B cell (primary cell): ENCODE measurements at regions not wholly inside any gene's neighbourhood (a gene's known extent, or its start where the extent isn't known, plus 50 kb on each side); places are given as distances from the start of the nearest gene placed in this dataset.

Experiments
- ATAC-seq: fragments of 200-7000 bp; cut with Tn5 transposase; one replicate; pipeline ENCODE4 v1.10.0; 2021; ENCODE audit warnings: low read depth, mild to moderate bottlenecking, moderate number of reproducible peaks, moderate library complexity
- CTCF ChIA-PET: fragments of 350-600 bp; sonication (Branson Sonifier 250); formaldehyde crosslinking; loops from one replicate; lab custom pipeline; 2021; ENCODE audit warnings: antibody characterized with exemption, inconsistent platforms; lab: Charles Lee
- POLR2A ChIA-PET: fragments of 350-600 bp; sonication (Branson Sonifier 250); formaldehyde crosslinking; loops from one replicate; lab custom pipeline; 2021; ENCODE audit warnings: antibody characterized with exemption; lab: Charles Lee
- DNase-seq: peaks from one replicate; pipeline ENCODE4 v3.0.0; 2013
- H2AFZ ChIP-seq: 2 replicates; pipeline ENCODE4 v1.6.1; 2012; ENCODE audit warnings: mild to moderate bottlenecking, low read depth, low read length; ENCODE audit not compliant: insufficient read depth, poor library complexity, severe bottlenecking
- H3K27ac ChIP-seq, 2 donors: 1 replicate in 1 of 2; 2 replicates in 1 of 2; pipeline ENCODE4 v1.5.1; 2012 to 2013; ENCODE audit warnings: low read length in 2 of 2, mild to moderate bottlenecking in 2 of 2, moderate library complexity in 1 of 2
- H3K27me3 ChIP-seq, 4 experiments: fragments of 200-600 bp in 1 of 4; sonication (generic) in 1 of 4; replicated peaks in 1 of 4; 1 replicate in 2 of 4; 2 replicates in 2 of 4; pipeline versions ENCODE4 v1.6.1 to v1.7.0; 2013 to 2016; ENCODE audit warnings: low read length in 3 of 4, mild to moderate bottlenecking in 2 of 4, mixed read lengths in 1 of 4, moderate library complexity in 1 of 4; ENCODE audit not compliant: insufficient read depth in 4 of 4, control insufficient read depth in 3 of 4; ENCODE audit errors: control extremely low read depth in 1 of 4
- H3K36me3 ChIP-seq, 2 experiments: replicated peaks in 1 of 2; 1 replicate in 1 of 2; 2 replicates in 1 of 2; pipeline versions ENCODE4 v1.6.1 to v1.7.1; 2013; ENCODE audit warnings: low read length in 1 of 2; ENCODE audit not compliant: insufficient read depth in 2 of 2, control insufficient read depth in 1 of 2; ENCODE audit errors: control extremely low read depth in 1 of 2, extremely low read depth in 1 of 2
- H3K4me1 ChIP-seq, 2 donors: fragments of 200-600 bp in 1 of 2; sonication (generic) in 1 of 2; 1 replicate in 1 of 2; 2 replicates in 1 of 2; pipeline versions ENCODE4 v1.5.1 to v1.6.1; 2013 to 2017; ENCODE audit warnings: low read length in 2 of 2; ENCODE audit not compliant: control insufficient read depth in 2 of 2, insufficient read depth in 2 of 2
- H3K4me2 ChIP-seq: replicated peaks from 2 replicates; pipeline ENCODE3; 2012; ENCODE audit warnings: mild to moderate bottlenecking, low read depth, low read length; ENCODE audit not compliant: poor library complexity, severe bottlenecking
- H3K4me3 ChIP-seq, 5 experiments: fragments of 200-600 bp in 1 of 5; sonication (generic) in 1 of 5; 1 replicate in 3 of 5; 2 replicates in 2 of 5; pipeline versions ENCODE4 v1.5.1 to v1.7.0; 2011 to 2016; ENCODE audit warnings: low read length in 4 of 5, mild to moderate bottlenecking in 4 of 5, low read depth in 2 of 5, control low read depth in 1 of 5, moderate library complexity in 1 of 5; ENCODE audit not compliant: insufficient read depth in 1 of 5; ENCODE audit errors: control extremely low read depth in 1 of 5, extremely low read depth in 1 of 5
- H3K79me2 ChIP-seq: fragments of 200-600 bp; sonication (generic); one replicate; pipeline ENCODE4 v1.6.0; 2016; ENCODE audit warnings: low read length; ENCODE audit not compliant: control insufficient read depth, insufficient read depth
- H3K9ac ChIP-seq: fragments of 200-600 bp; sonication (generic); 2 replicates; pipeline ENCODE4 v1.6.1; 2017; ENCODE audit warnings: mild to moderate bottlenecking, low read length, moderate library complexity
- H3K9me3 ChIP-seq, 3 donors: one replicate each; pipeline versions ENCODE4 v1.6.1 to v1.7.1; 2013; ENCODE audit warnings: low read length in 2 of 3; ENCODE audit not compliant: control insufficient read depth in 2 of 3, insufficient read depth in 1 of 3; ENCODE audit errors: control extremely low read depth in 1 of 3
- H4K20me1 ChIP-seq: 2 replicates; pipeline ENCODE4 v1.6.0; 2012; ENCODE audit warnings: mild to moderate bottlenecking, low read length; ENCODE audit not compliant: insufficient read depth, control insufficient read depth, poor library complexity, severe bottlenecking
- H3K27ac Mint-ChIP-seq: one replicate; pipeline ENCODE4 v1.8.0; 2021; ENCODE audit warnings: mixed read lengths
- H3K27me3 Mint-ChIP-seq: one replicate; pipeline ENCODE4 v1.8.0; 2021; ENCODE audit warnings: mixed read lengths
- H3K4me1 Mint-ChIP-seq: one replicate; pipeline ENCODE4 v1.8.0; 2021; ENCODE audit warnings: mixed read lengths
- H3K4me3 Mint-ChIP-seq: one replicate; pipeline ENCODE4 v1.8.0; 2021; ENCODE audit warnings: mixed read lengths
- H3K9me3 Mint-ChIP-seq: one replicate; pipeline ENCODE4 v1.8.0; 2022; ENCODE audit warnings: mixed read lengths; ENCODE audit not compliant: insufficient read depth
- CTCF ChIP-seq: fragments of 200-600 bp; IDR thresholded peaks from one replicate; pipeline ENCODE4 v1.8.0; 2022; ENCODE audit warnings: antibody characterized with exemption, mild to moderate bottlenecking
- EZH2 ChIP-seq: IDR thresholded peaks from 2 replicates; pipeline ENCODE4 v1.6.1; 2012; ENCODE audit warnings: borderline replicate concordance, low read depth, mild to moderate bottlenecking, moderate library complexity, low read length; ENCODE audit not compliant: insufficient read depth, poor library complexity, severe bottlenecking
- WGBS: methylation state at CpG from one replicate; pipeline ENCODE4 v1.1.5; 2013; ENCODE audit warnings: missing lambda C conversion rate; ENCODE audit not compliant: insufficient coverage; 5-methylcytosine and 5-hydroxymethylcytosine counted together
- intact Hi-C: fragments of 100-400 bp; cut with micrococcal nuclease; formaldehyde crosslinking; loops from one replicate; pipeline ENCODE4 v1.10.0; 2022

- POLR2A ChIA-PET: no interaction called here
- no peak for ATAC-seq
- no peak overlapping the region for H3K9ac ChIP-seq
- no peak overlapping the region for H3K27ac ChIP-seq
- no peak overlapping the region for H2AFZ ChIP-seq
- Mint-ChIP-seq H3K9me3 (peaks cover 3% of the 10 kb centered on the region), H3K27me3 (no peaks in the 10 kb centered on the region), H3K4me1 (no peaks in the 10 kb centered on the region), H3K4me3 (no peak overlapping the region), H3K27ac (no peak overlapping the region)
- intact Hi-C loops: no loop called here
- CTCF ChIA-PET: no interaction called here
- no peak overlapping the region for H3K4me3 ChIP-seq
- TF ChIP-seq EZH2 (no peak), CTCF (no peak)
- H3K27me3 ChIP-seq: no peaks in the 10 kb centered on the region
- no peaks in the 10 kb centered on the region for H3K79me2 ChIP-seq
- no peaks in the 10 kb centered on the region for H4K20me1 ChIP-seq
- no peak overlapping the region for H3K4me2 ChIP-seq
- no peaks in the 10 kb centered on the region for H3K36me3 ChIP-seq
- no peak for DNase-seq
- no peaks in the 10 kb centered on the region for H3K9me3 ChIP-seq
- no peaks in the 10 kb centered on the region for H3K4me1 ChIP-seq
- 13% methylated on average over 1 of the region's 4 CpGs for WGBS
Observed at GRCh38 chr3:135851201-135852081, 114.1 kb upstream of the PPP2R3A start.

- Histone ChIP-seq H3K4me3 (no peak overlapping the region), H2AFZ (no peak overlapping the region), H3K27ac (no peak overlapping the region), H3K36me3 (no peaks in the 10 kb centered on the region), H3K27me3 (no peaks in the 10 kb centered on the region), H4K20me1 (no peaks in the 10 kb centered on the region), H3K9ac (no peak overlapping the region), H3K9me3 (no peaks in the 10 kb centered on the region), H3K79me2 (no peaks in the 10 kb centered on the region), H3K4me1 (no peaks in the 10 kb centered on the region), H3K4me2 (no peak overlapping the region)
- no peak overlapping the region for H3K27ac Mint-ChIP-seq
- TF ChIP-seq CTCF (no peak), EZH2 (no peak)
- H3K9me3 Mint-ChIP-seq: no peaks in the 10 kb centered on the region
- no peak for ATAC-seq
- no peaks in the 10 kb centered on the region for H3K4me1 Mint-ChIP-seq
- no peak overlapping the region for H3K4me3 Mint-ChIP-seq
- ChIA-PET POLR2A (no interaction called here), CTCF (no interaction called here)
- no peak for DNase-seq
- intact Hi-C loops: no loop called here
- no peaks in the 10 kb centered on the region for H3K27me3 Mint-ChIP-seq
- no CpG with 5 or more reads among the region's 2 CpGs for WGBS
Observed at GRCh38 chr3:135853981-135854380, 111.5 kb upstream of the PPP2R3A start.
